Neural cell (in vitro differentiated cells): ENCODE measurements at regions not wholly inside any gene's neighbourhood (a gene's known extent, or its start where the extent isn't known, plus 50 kb on each side); places are given as distances from the start of the nearest gene placed in this dataset.

Source experiments
- H2AFZ ChIP-seq: fragments of 200-600, 300-800 bp; sonication (generic), shearing (Covaris generic); 2 replicates; pipeline ENCODE4 v1.6.0; 2014; ENCODE audit warnings: low read depth, mild to moderate bottlenecking, antibody characterized with exemption, low read length, moderate library complexity
- H3F3A ChIP-seq: fragments of 200-600 bp; shearing (Covaris generic); 2 replicates; pipeline ENCODE4 v1.6.1; 2016; ENCODE audit warnings: mild to moderate bottlenecking, moderate library complexity, mixed read lengths, antibody characterized with exemption, low read length; ENCODE audit not compliant: insufficient read depth, poor library complexity, severe bottlenecking
- H3K27ac ChIP-seq: fragments of 200-600, 300-800 bp; sonication (generic), shearing (Covaris generic); 2 replicates; pipeline ENCODE4 v1.5.1; 2014; ENCODE audit warnings: mild to moderate bottlenecking, low read length, moderate library complexity
- H3K27me3 ChIP-seq: fragments of 300-800, 200-600 bp; sonication (generic), shearing (Covaris generic); 2 replicates; pipeline ENCODE4 v1.6.0; 2014; ENCODE audit warnings: mild to moderate bottlenecking, low read depth, low read length, moderate library complexity; ENCODE audit not compliant: insufficient read depth
- H3K36me3 ChIP-seq: fragments of 300-800, 200-600 bp; sonication (generic), shearing (Covaris generic); 2 replicates; pipeline ENCODE4 v1.5.1; 2014; ENCODE audit warnings: mild to moderate bottlenecking, antibody characterized with exemption, low read length, moderate library complexity; ENCODE audit not compliant: insufficient read depth
- H3K4me2 ChIP-seq: fragments of 300-800, 200-600 bp; sonication (generic), shearing (Covaris generic); 2 replicates; pipeline ENCODE4 v1.6.0; 2014; ENCODE audit warnings: mild to moderate bottlenecking, low read length
- H3K4me3 ChIP-seq: fragments of 300-800, 200-600 bp; sonication (generic), shearing (Covaris generic); 2 replicates; pipeline ENCODE4 v1.5.1; 2014; ENCODE audit warnings: mild to moderate bottlenecking, low read length, moderate library complexity
- H3K79me2 ChIP-seq: fragments of 200-600 bp; shearing (Covaris generic); replicated peaks from 2 replicates; pipeline ENCODE4 v1.6.0; 2014; ENCODE audit warnings: mild to moderate bottlenecking, low read length, moderate library complexity; ENCODE audit not compliant: insufficient read depth
- H3K9ac ChIP-seq: fragments of 300-800, 200-600 bp; sonication (generic), shearing (Covaris generic); 2 replicates; pipeline ENCODE4 v1.6.1; 2016; ENCODE audit warnings: mild to moderate bottlenecking, low read length, mixed read lengths
- H3K9me2 ChIP-seq: fragments of 200-600 bp; shearing (Covaris generic); 2 replicates; pipeline ENCODE4 v1.6.1; 2016; ENCODE audit warnings: mild to moderate bottlenecking, low read length, mixed read lengths; ENCODE audit not compliant: insufficient read depth
- H3K9me3 ChIP-seq: fragments of 200-600, 300-800 bp; sonication (generic), shearing (Covaris generic); 2 replicates; pipeline ENCODE4 v1.6.1; 2016; ENCODE audit warnings: mild to moderate bottlenecking, mixed run types, low read length, moderate library complexity, mixed read lengths
- H4K20me1 ChIP-seq: fragments of 200-600 bp; shearing (Covaris generic); 2 replicates; pipeline ENCODE4 v1.6.1; 2016; ENCODE audit warnings: mild to moderate bottlenecking, mixed run types; ENCODE audit not compliant: insufficient read depth
- CTCF ChIP-seq: fragments of 450-650 bp; IDR thresholded peaks from 2 replicates; pipeline ENCODE4 v1.5.1; 2014; ENCODE audit warnings: antibody characterized with exemption, mild to moderate bottlenecking, moderate library complexity; ENCODE audit not compliant: poor library complexity, severe bottlenecking
- EP300 ChIP-seq: fragments of 450-650 bp; conservative IDR thresholded peaks from 2 replicates; pipeline ENCODE4 v1.6.1; 2014; ENCODE audit warnings: antibody characterized with exemption, mild to moderate bottlenecking, moderate library complexity; ENCODE audit not compliant: poor library complexity, severe bottlenecking
- EZH2 ChIP-seq: fragments of 200-600, 300-800 bp; shearing (Covaris generic), sonication (generic); IDR thresholded peaks from 2 replicates; pipeline ENCODE4 v1.6.1; 2014; ENCODE audit warnings: antibody characterized with exemption, low read length, borderline replicate concordance, mild to moderate bottlenecking; ENCODE audit not compliant: insufficient read depth, poor library complexity, severe bottlenecking
- MXI1 ChIP-seq: fragments of 450-650 bp; conservative IDR thresholded peaks from 2 replicates; pipeline ENCODE4 v1.6.1; 2014; ENCODE audit warnings: antibody characterized with exemption, mild to moderate bottlenecking; ENCODE audit not compliant: poor library complexity, severe bottlenecking
- POLR2AphosphoS5 ChIP-seq: IDR thresholded peaks from 2 replicates; pipeline ENCODE4 v1.6.1; 2012
- RAD21 ChIP-seq: fragments of 450-650 bp; conservative IDR thresholded peaks from 2 replicates; pipeline ENCODE4 v1.6.1; 2014; ENCODE audit warnings: antibody characterized with exemption, mild to moderate bottlenecking, moderate library complexity
- SMC3 ChIP-seq: fragments of 450-650 bp; conservative IDR thresholded peaks from 2 replicates; pipeline ENCODE4 v1.6.1; 2014; ENCODE audit warnings: antibody characterized with exemption, mild to moderate bottlenecking, moderate library complexity; ENCODE audit not compliant: poor library complexity
- TAF1 ChIP-seq: IDR thresholded peaks from 2 replicates; pipeline ENCODE4 v1.6.1; 2012; ENCODE audit warnings: low read depth
- TF ChIP-seq, protein P1 (sequence below): IDR thresholded peaks from 2 replicates; pipeline ENCODE4 v1.6.1; 2012; ENCODE audit warnings: borderline replicate concordance

DNA sequence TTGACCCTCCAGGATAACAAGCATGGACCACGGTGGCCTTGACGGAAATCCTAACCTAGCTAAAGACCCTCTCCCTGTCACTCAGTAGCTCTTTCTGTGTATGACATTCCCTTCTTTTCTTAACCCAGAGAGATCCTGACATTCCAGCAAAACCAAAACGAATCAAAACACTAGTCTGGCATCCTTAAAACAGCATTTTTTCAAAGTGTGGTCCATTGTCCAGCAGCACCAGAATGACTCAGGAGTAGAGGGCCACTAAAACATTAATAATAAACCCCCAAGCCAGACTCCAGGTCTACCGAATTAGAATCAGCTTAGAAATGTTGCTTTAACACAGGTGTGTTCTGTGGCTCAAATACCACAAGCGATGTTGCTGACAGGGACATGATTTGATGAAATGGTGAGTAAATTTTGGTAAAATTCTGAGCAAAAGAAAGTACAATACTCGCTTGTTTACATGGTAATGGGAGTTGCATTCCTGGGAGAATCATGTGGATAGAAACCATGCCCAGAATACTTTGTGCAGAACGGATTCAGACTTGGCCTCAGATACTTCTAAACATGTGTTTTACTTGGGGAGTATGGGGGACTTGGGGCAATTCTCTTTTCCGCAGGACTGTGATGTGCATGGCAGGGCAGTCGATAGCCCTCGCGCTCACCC is 174.2 kb upstream of the KCNG1 start:
- TF ChIP-seq MXI1, result no peak
- TF ChIP-seq CTCF, result no peak
- TF ChIP-seq, protein P1, sequence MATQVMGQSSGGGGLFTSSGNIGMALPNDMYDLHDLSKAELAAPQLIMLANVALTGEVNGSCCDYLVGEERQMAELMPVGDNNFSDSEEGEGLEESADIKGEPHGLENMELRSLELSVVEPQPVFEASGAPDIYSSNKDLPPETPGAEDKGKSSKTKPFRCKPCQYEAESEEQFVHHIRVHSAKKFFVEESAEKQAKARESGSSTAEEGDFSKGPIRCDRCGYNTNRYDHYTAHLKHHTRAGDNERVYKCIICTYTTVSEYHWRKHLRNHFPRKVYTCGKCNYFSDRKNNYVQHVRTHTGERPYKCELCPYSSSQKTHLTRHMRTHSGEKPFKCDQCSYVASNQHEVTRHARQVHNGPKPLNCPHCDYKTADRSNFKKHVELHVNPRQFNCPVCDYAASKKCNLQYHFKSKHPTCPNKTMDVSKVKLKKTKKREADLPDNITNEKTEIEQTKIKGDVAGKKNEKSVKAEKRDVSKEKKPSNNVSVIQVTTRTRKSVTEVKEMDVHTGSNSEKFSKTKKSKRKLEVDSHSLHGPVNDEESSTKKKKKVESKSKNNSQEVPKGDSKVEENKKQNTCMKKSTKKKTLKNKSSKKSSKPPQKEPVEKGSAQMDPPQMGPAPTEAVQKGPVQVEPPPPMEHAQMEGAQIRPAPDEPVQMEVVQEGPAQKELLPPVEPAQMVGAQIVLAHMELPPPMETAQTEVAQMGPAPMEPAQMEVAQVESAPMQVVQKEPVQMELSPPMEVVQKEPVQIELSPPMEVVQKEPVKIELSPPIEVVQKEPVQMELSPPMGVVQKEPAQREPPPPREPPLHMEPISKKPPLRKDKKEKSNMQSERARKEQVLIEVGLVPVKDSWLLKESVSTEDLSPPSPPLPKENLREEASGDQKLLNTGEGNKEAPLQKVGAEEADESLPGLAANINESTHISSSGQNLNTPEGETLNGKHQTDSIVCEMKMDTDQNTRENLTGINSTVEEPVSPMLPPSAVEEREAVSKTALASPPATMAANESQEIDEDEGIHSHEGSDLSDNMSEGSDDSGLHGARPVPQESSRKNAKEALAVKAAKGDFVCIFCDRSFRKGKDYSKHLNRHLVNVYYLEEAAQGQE, result no peak
- no peak for TF ChIP-seq TAF1
- TF ChIP-seq EP300, result no peak
- no peak for TF ChIP-seq SMC3
- no peak for TF ChIP-seq RAD21
- TF ChIP-seq EZH2, result no peak
- TF ChIP-seq POLR2AphosphoS5, result no peak
- Histone ChIP-seq H3K4me2 (no peak overlapping the region), H3K9ac (no peak overlapping the region), H3F3A (no peaks in the 10 kb centered on the region), H3K27me3 (no peaks in the 10 kb centered on the region), H3K36me3 (no peaks in the 10 kb centered on the region), H3K9me3 (no peaks in the 10 kb centered on the region), H4K20me1 (no peaks in the 10 kb centered on the region), H3K9me2 (no peaks in the 10 kb centered on the region), H3K79me2 (no peaks in the 10 kb centered on the region), H3K4me3 (no peak overlapping the region), H2AFZ (no peak overlapping the region), H3K27ac (no peak overlapping the region)

- Histone ChIP-seq H3F3A (no peaks in the 10 kb centered on the region), H3K9me3 (no peaks in the 10 kb centered on the region), H3K4me2 (no peak overlapping the region), H3K36me3 (no peaks in the 10 kb centered on the region), H2AFZ (no peak overlapping the region), H3K27ac (no peak overlapping the region), H3K9ac (no peak overlapping the region), H3K27me3 (no peaks in the 10 kb centered on the region), H4K20me1 (no peaks in the 10 kb centered on the region), H3K4me3 (no peak overlapping the region), H3K9me2 (no peaks in the 10 kb centered on the region), H3K79me2 (no peaks in the 10 kb centered on the region)
- TF ChIP-seq CTCF (no peak), EP300 (no peak), EZH2 (no peak), MXI1 (no peak), SMC3 (no peak), POLR2AphosphoS5 (no peak)
- TF ChIP-seq, protein P1, result no peak
Observed at GRCh38 chr20:51195990-51196389, 173.1 kb upstream of the KCNG1 start.
